ENCODE measurements at regions not wholly inside any gene's neighbourhood (a gene's known extent, or its start where the extent isn't known, plus 50 kb on each side); places are given as distances from the start of the nearest gene placed in this dataset.
"Not testable (repeated sequence)": the region's sequence is repeated elsewhere in the genome, so short reads cannot be mapped to it uniquely, and the experiment has no call there.

DNA sequence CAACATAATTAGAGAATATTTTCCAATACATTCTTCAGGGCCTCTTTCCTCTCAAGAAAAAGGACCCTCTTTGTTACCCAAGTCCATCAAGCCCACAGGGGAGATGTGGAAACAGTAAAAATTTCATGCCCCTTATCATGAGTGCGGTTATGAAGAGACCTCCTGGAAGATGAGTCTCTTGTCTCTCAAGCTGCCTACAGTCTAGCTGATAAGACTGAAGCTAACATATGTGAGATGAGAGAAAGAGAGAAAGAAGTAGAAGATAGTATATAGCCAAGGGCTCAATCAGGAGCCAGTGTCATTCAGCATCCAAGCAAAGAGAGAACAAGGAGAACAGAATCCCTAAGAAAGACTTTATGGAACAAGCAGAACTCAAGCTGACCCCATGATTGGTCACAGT, 75.9 kb upstream of the CABCOCO1 start:
- Histone ChIP-seq H3K27ac (ENCODE audit: low read length) (no peak overlapping the region), H3K9ac (ENCODE audit: low read length) (no peak overlapping the region), H3K9me2 (ENCODE audit: insufficient read depth, low read length) (no peaks in the 10 kb centered on the region), H3K4me2 (ENCODE audit: low read length) (no peak overlapping the region), H3K79me2 (replicated peaks; ENCODE audit: insufficient read depth, low read length) (no peaks in the 10 kb centered on the region), H3K4me3 (ENCODE audit: low read length) (no peak overlapping the region), H3K27me3 (ENCODE audit: insufficient read depth, low read depth, low read length) (no peaks in the 10 kb centered on the region), H3K9me3 (ENCODE audit: low read length) (no peaks in the 10 kb centered on the region), H2AFZ (ENCODE audit: low read depth, low read length) (no peak overlapping the region), H3K36me3 (ENCODE audit: insufficient read depth, low read length) (no peaks in the 10 kb centered on the region), H4K20me1 (ENCODE audit: insufficient read depth) (no peaks in the 10 kb centered on the region), H3F3A (ENCODE audit: insufficient read depth, low read length, poor library complexity, severe bottlenecking) (no peaks in the 10 kb centered on the region)
- TF ChIP-seq, protein P1, sequence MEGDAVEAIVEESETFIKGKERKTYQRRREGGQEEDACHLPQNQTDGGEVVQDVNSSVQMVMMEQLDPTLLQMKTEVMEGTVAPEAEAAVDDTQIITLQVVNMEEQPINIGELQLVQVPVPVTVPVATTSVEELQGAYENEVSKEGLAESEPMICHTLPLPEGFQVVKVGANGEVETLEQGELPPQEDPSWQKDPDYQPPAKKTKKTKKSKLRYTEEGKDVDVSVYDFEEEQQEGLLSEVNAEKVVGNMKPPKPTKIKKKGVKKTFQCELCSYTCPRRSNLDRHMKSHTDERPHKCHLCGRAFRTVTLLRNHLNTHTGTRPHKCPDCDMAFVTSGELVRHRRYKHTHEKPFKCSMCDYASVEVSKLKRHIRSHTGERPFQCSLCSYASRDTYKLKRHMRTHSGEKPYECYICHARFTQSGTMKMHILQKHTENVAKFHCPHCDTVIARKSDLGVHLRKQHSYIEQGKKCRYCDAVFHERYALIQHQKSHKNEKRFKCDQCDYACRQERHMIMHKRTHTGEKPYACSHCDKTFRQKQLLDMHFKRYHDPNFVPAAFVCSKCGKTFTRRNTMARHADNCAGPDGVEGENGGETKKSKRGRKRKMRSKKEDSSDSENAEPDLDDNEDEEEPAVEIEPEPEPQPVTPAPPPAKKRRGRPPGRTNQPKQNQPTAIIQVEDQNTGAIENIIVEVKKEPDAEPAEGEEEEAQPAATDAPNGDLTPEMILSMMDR (IDR thresholded peaks at IDR 0.05; ENCODE audit: poor library complexity, severe bottlenecking), result no peak
- TF ChIP-seq EZH2 (IDR thresholded peaks at IDR 0.05; ENCODE audit: borderline replicate concordance, insufficient read depth, low read length, poor library complexity, severe bottlenecking) (no peak), MXI1 (conservative IDR thresholded peaks at IDR 0.05; ENCODE audit: poor library complexity, severe bottlenecking) (no peak), TAF1 (IDR thresholded peaks at IDR 0.05; ENCODE audit: low read depth) (no peak), EP300 (conservative IDR thresholded peaks at IDR 0.05; ENCODE audit: poor library complexity, severe bottlenecking) (no peak), POLR2AphosphoS5 (IDR thresholded peaks at IDR 0.05) (no peak), SMC3 (conservative IDR thresholded peaks at IDR 0.05; ENCODE audit: poor library complexity) (no peak)

DNA sequence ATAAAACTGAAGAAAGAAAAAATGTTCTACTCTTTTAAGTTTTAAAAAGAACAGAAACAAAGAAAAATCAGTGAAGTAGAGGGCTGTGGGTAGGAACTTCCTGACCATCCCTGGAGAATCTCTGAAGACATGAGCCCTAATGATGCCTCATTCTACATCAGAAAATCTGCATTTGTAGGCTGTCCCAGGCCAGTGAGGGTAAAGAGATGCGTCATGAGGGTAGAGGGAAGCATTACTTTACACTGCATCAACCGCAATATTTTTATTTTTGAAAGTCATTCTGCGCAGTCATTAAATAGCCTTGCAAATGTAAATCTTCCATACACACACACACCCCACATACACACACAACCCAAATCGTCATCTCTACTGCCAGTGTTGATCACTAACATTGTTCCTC, 82.1 kb upstream of the CABCOCO1 start:
- H3F3A ChIP-seq (ENCODE audit: insufficient read depth, low read length, poor library complexity, severe bottlenecking), result no peaks in the 10 kb centered on the region
- no peak overlapping the region for H3K4me3 ChIP-seq (ENCODE audit: low read length)
- no peak overlapping the region for H3K9ac ChIP-seq (ENCODE audit: low read length)
- H3K4me2 ChIP-seq (ENCODE audit: low read length), result no peak overlapping the region
- H2AFZ ChIP-seq (ENCODE audit: low read depth, low read length), result no peak overlapping the region
- no peaks in the 10 kb centered on the region for H4K20me1 ChIP-seq (ENCODE audit: insufficient read depth)
- H3K27ac ChIP-seq (ENCODE audit: low read length), result no peak overlapping the region
- H3K36me3 ChIP-seq (ENCODE audit: insufficient read depth, low read length), result no peaks in the 10 kb centered on the region
- H3K27me3 ChIP-seq (ENCODE audit: insufficient read depth, low read depth, low read length), result no peaks in the 10 kb centered on the region
- H3K9me3 ChIP-seq (ENCODE audit: low read length), result no peaks in the 10 kb centered on the region
- no peaks in the 10 kb centered on the region for H3K79me2 ChIP-seq (replicated peaks; ENCODE audit: insufficient read depth, low read length)
- no peaks in the 10 kb centered on the region for H3K9me2 ChIP-seq (ENCODE audit: insufficient read depth, low read length)
- TF ChIP-seq, protein P1 (IDR thresholded peaks at IDR 0.05; ENCODE audit: poor library complexity, severe bottlenecking), result no peak
- no peak for TF ChIP-seq MXI1 (conservative IDR thresholded peaks at IDR 0.05; ENCODE audit: poor library complexity, severe bottlenecking)
- TF ChIP-seq EP300 (conservative IDR thresholded peaks at IDR 0.05; ENCODE audit: poor library complexity, severe bottlenecking), result no peak
- TF ChIP-seq, protein P2, sequence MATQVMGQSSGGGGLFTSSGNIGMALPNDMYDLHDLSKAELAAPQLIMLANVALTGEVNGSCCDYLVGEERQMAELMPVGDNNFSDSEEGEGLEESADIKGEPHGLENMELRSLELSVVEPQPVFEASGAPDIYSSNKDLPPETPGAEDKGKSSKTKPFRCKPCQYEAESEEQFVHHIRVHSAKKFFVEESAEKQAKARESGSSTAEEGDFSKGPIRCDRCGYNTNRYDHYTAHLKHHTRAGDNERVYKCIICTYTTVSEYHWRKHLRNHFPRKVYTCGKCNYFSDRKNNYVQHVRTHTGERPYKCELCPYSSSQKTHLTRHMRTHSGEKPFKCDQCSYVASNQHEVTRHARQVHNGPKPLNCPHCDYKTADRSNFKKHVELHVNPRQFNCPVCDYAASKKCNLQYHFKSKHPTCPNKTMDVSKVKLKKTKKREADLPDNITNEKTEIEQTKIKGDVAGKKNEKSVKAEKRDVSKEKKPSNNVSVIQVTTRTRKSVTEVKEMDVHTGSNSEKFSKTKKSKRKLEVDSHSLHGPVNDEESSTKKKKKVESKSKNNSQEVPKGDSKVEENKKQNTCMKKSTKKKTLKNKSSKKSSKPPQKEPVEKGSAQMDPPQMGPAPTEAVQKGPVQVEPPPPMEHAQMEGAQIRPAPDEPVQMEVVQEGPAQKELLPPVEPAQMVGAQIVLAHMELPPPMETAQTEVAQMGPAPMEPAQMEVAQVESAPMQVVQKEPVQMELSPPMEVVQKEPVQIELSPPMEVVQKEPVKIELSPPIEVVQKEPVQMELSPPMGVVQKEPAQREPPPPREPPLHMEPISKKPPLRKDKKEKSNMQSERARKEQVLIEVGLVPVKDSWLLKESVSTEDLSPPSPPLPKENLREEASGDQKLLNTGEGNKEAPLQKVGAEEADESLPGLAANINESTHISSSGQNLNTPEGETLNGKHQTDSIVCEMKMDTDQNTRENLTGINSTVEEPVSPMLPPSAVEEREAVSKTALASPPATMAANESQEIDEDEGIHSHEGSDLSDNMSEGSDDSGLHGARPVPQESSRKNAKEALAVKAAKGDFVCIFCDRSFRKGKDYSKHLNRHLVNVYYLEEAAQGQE (IDR thresholded peaks at IDR 0.05; ENCODE audit: borderline replicate concordance), result no peak
- TF ChIP-seq EZH2 (IDR thresholded peaks at IDR 0.05; ENCODE audit: borderline replicate concordance, insufficient read depth, low read length, poor library complexity, severe bottlenecking), result no peak
- TF ChIP-seq POLR2AphosphoS5 (IDR thresholded peaks at IDR 0.05), result no peak
- no peak for TF ChIP-seq SMC3 (conservative IDR thresholded peaks at IDR 0.05; ENCODE audit: poor library complexity)
- TF ChIP-seq TAF1 (IDR thresholded peaks at IDR 0.05; ENCODE audit: low read depth), result no peak
- no peak for TF ChIP-seq RAD21 (conservative IDR thresholded peaks at IDR 0.05)

DNA sequence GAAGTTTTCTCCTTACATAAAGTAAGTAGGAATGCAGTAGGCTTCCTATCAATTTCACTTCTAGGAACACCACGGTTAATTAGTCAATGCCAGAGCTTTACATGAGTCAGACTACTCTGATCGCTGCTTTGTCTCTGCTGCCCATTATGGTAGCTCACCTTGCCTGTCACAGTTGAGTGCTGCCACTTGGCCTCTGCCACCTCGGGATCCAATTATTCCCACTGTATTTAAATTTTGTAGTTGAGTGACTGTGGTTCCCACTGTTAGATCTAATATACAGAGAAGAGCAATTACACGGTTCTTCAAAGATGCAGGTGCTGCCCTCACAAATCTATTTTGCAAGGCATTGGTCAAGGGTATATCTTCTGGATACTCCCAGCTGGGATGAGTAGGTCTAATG, 92.5 kb upstream of the CABCOCO1 start:
- H3K4me3 ChIP-seq (ENCODE audit: low read length); H3K9ac ChIP-seq (ENCODE audit: low read length); H3K36me3 ChIP-seq (ENCODE audit: insufficient read depth, low read length); H4K20me1 ChIP-seq (ENCODE audit: insufficient read depth); H3K27me3 ChIP-seq (ENCODE audit: insufficient read depth, low read depth, low read length); H3F3A ChIP-seq (ENCODE audit: insufficient read depth, low read length, poor library complexity, severe bottlenecking); H3K9me3 ChIP-seq (ENCODE audit: low read length); H3K79me2 ChIP-seq (replicated peaks; ENCODE audit: insufficient read depth, low read length); H2AFZ ChIP-seq (ENCODE audit: low read depth, low read length); H3K9me2 ChIP-seq (ENCODE audit: insufficient read depth, low read length); H3K27ac ChIP-seq (ENCODE audit: low read length); H3K4me2 ChIP-seq (ENCODE audit: low read length): not testable (repeated sequence)
